HepG2 (cell line): ENCODE measurements at regions not wholly inside any gene's neighbourhood (a gene's known extent, or its start where the extent isn't known, plus 50 kb on each side); places are given as distances from the start of the nearest gene placed in this dataset.

Experiments
- ATAC-seq: fragments of 200-7000 bp; cut with Tn5 transposase; 3 replicates; pipeline ENCODE4 v1.9.1; 2020; ENCODE audit warnings: mild to moderate bottlenecking, moderate library complexity
- BruUV-seq: library from RNA; stranded (reverse); fragments of 400-500 nt; replicated peaks from 2 replicates; lab custom pipeline; 2021; lab: Mats Ljungman, UMichigan
- CTCF ChIA-PET: fragments of 300-600 bp; formaldehyde crosslinking; extraction: SDS; loops from one replicate; lab custom pipeline; 2021; ENCODE audit warnings: low total read pairs, inconsistent platforms, low intra/inter-chr PET ratio; lab: Yijun Ruan, JAX
- POLR2A ChIA-PET: fragments of 350-600 bp; sonication (Branson Sonifier 250); formaldehyde crosslinking; loops from one replicate; lab custom pipeline; 2020; ENCODE audit warnings: antibody characterized with exemption, inconsistent platforms; lab: Yijun Ruan, JAX
- DNase-seq: peaks from one replicate; pipeline ENCODE4 v3.0.0-alpha.2; 2015; ENCODE audit warnings: low spot score
- FAIRE-seq: peaks from 3 replicates; lab custom pipeline; 2011; peaks lifted over from hg19 to GRCh38; lab: Jason Lieb, UNC
- H2AFZ ChIP-seq: one replicate; pipeline ENCODE4 v1.6.1; 2011; ENCODE audit warnings: low read length, inconsistent platforms
- H3K27ac ChIP-seq: fragments of 300-600 bp; 3 replicates; pipeline ENCODE4 v1.8.0; 2011; ENCODE audit warnings: mixed run types, mild to moderate bottlenecking, mixed read lengths, low read length, inconsistent platforms; ENCODE audit not compliant: insufficient read depth; ENCODE audit errors: extremely low read length
- H3K27me3 ChIP-seq, 2 experiments: fragments of 200-600 bp in 1 of 2; 2 replicates in 1 of 2; 3 replicates in 1 of 2; pipeline versions ENCODE4 v1.6.0 to v1.8.0; 2011; ENCODE audit warnings: low read length in 2 of 2, mild to moderate bottlenecking in 2 of 2, moderate library complexity in 2 of 2, inconsistent platforms in 1 of 2; ENCODE audit not compliant: insufficient read depth in 2 of 2, control insufficient read depth in 1 of 2
- H3K36me3 ChIP-seq, 2 experiments: fragments of 200-600 bp in 1 of 2; replicated peaks in 1 of 2; 2 replicates in 1 of 2; 3 replicates in 1 of 2; pipeline versions ENCODE4 v1.5.1 to v1.8.0; 2011; ENCODE audit warnings: low read length in 2 of 2, inconsistent platforms in 1 of 2; ENCODE audit not compliant: insufficient read depth in 2 of 2, control insufficient read depth in 1 of 2
- H3K4me1 ChIP-seq: 2 replicates; pipeline ENCODE4 v1.5.1; 2012; ENCODE audit warnings: low read length, inconsistent platforms; ENCODE audit not compliant: insufficient read depth
- H3K4me2 ChIP-seq: 2 replicates; pipeline ENCODE4 v1.6.0; 2011; ENCODE audit warnings: low read depth, low read length, inconsistent platforms
- H3K4me3 ChIP-seq, 3 experiments: fragments of 200-600 bp in 1 of 3; sonication (generic), shearing (Covaris generic) in 1 of 3; replicated peaks in 1 of 3; 2 replicates each; pipeline ENCODE4 v1.5.1; 2011 to 2016; ENCODE audit warnings: low read length in 3 of 3, inconsistent platforms in 2 of 3, low read depth in 2 of 3, mild to moderate bottlenecking in 2 of 3, control low read depth in 1 of 3, mixed read lengths in 1 of 3; ENCODE audit not compliant: insufficient read depth in 1 of 3
- H3K79me2 ChIP-seq: one replicate; pipeline ENCODE4 v1.6.1; 2011; ENCODE audit warnings: low read length, inconsistent platforms; ENCODE audit not compliant: insufficient read depth
- H3K9ac ChIP-seq: 2 replicates; pipeline ENCODE4 v1.6.0; 2011; ENCODE audit warnings: mild to moderate bottlenecking, low read depth, low read length, inconsistent platforms; ENCODE audit not compliant: insufficient read depth
- H3K9me3 ChIP-seq: 2 replicates; pipeline ENCODE4 v1.5.1; 2012; ENCODE audit warnings: mild to moderate bottlenecking, low read length
- H4K20me1 ChIP-seq: 2 replicates; pipeline ENCODE4 v1.6.0; 2011; ENCODE audit warnings: inconsistent platforms, mild to moderate bottlenecking, low read length, moderate library complexity; ENCODE audit not compliant: insufficient read depth
- KMT2A ChIP-seq: sonication (generic); formaldehyde crosslinking; IDR thresholded peaks from 2 replicates; pipeline ENCODE4 v1.4.0; 2020; ENCODE audit warnings: missing genetic modification reagents
- MAFF ChIP-seq: IDR thresholded peaks from 2 replicates; pipeline ENCODE4 v1.6.1; 2011; ENCODE audit warnings: low read depth, low read length, improper control_type of control experiment
- MAFK ChIP-seq, 2 experiments: IDR thresholded peaks in 1 of 2; conservative IDR thresholded peaks in 1 of 2; 2 replicates each; pipeline ENCODE4 v1.6.1; 2011; ENCODE audit warnings: improper control_type of control experiment in 2 of 2, low read length in 2 of 2
- NFIC ChIP-seq: IDR thresholded peaks from 2 replicates; pipeline ENCODE4 v1.6.1; 2012; ENCODE audit warnings: mild to moderate bottlenecking, low read length, inconsistent platforms
- POLR2A ChIP-seq, 2 experiments: IDR thresholded peaks; 2 replicates each; pipeline ENCODE4 v1.6.1; 2011; ENCODE audit warnings: low read depth in 2 of 2, low read length in 2 of 2, mild to moderate bottlenecking in 1 of 2, moderate library complexity in 1 of 2; ENCODE audit not compliant: insufficient read depth in 1 of 2
- PRDM15 ChIP-seq: sonication (generic); formaldehyde crosslinking; IDR thresholded peaks from 2 replicates; pipeline ENCODE4 v1.4.0; 2020; ENCODE audit warnings: missing genetic modification reagents
- SNAI1 ChIP-seq: sonication (generic); formaldehyde crosslinking; IDR thresholded peaks from 2 replicates; pipeline ENCODE4 v1.5.0; 2020; ENCODE audit warnings: mild to moderate bottlenecking, missing genetic modification reagents, borderline replicate concordance
- ZNF33A ChIP-seq: sonication (generic); formaldehyde crosslinking; IDR thresholded peaks from 2 replicates; pipeline ENCODE4 v1.5.1; 2020; ENCODE audit warnings: missing genetic modification reagents, mild to moderate bottlenecking, moderate library complexity, borderline replicate concordance
- in situ Hi-C: cut with HindIII; loops from 2 replicates; pipeline ENCODE4 v1.10.0; 2017; ENCODE audit warnings: low pct_unique_long_range_greater_than_20kb; ENCODE audit not compliant: extremely low pct_ligation_motif_present
- intact Hi-C: fragments of 100-400 bp; cut with micrococcal nuclease; formaldehyde crosslinking; loops from one replicate; pipeline ENCODE4 v1.10.0; 2022; ENCODE audit not compliant: unreplicated experiment

GRCh38 chr4:31239886-31240285 lies 519.7 kb downstream of the PCDH7 start:
- ATAC-seq (no peak), DNase-seq (no peak), FAIRE-seq (no peak)
- intact Hi-C loops (no loop called here), in situ Hi-C loops (no loop called here)
- H3K4me3 ChIP-seq, result no peak overlapping the region
- H3K9ac ChIP-seq, result no peak overlapping the region
- CTCF ChIA-PET, result no interaction called here
- H3K27ac ChIP-seq, result no peak overlapping the region
- no peaks in the 10 kb centered on the region for H3K4me1 ChIP-seq
- H3K36me3 ChIP-seq, result no peaks in the 10 kb centered on the region
- TF ChIP-seq MAFF (0 out of 2 replicates have a peak, but pooled peaks have one; percentile 14), PRDM15 (CRISPR knock-in tag) (no peak), NFIC (no peak), ZNF33A (CRISPR knock-in tag) (no peak), MAFK (conservative IDR thresholded peaks at IDR 0.05 in 1 of 2, IDR thresholded peaks at IDR 0.05 in 1 of 2; ENCODE audit: low read length in 2 of 2) (peak in 1 of 2 experiments; percentile 38; a peak in 2 of 4 replicates), SNAI1 (CRISPR knock-in tag) (no peak), KMT2A (CRISPR knock-in tag) (no peak), POLR2A (IDR thresholded peaks at IDR 0.05; ENCODE audit: insufficient read depth in 1 of 2, low read depth in 2 of 2, low read length in 2 of 2) (no peak)
- H2AFZ ChIP-seq, result no peak overlapping the region
- no peaks in the 10 kb centered on the region for H4K20me1 ChIP-seq
- POLR2A ChIA-PET, result no interaction called here
- no peaks in the 10 kb centered on the region for H3K27me3 ChIP-seq
- BruUV-seq, result no TSS peak
- H3K4me2 ChIP-seq, result no peak overlapping the region
- peaks cover 30% of the 10 kb centered on the region for H3K9me3 ChIP-seq
- no peaks in the 10 kb centered on the region for H3K79me2 ChIP-seq
